GF-D8 (cell line): ENCODE measurements at regions not wholly inside any gene's neighbourhood (a gene's known extent, or its start where the extent isn't known, plus 50 kb on each side); places are given as distances from the start of the nearest gene placed in this dataset.
"Not testable (repeated sequence)": the region's sequence is repeated elsewhere in the genome, so short reads cannot be mapped to it uniquely, and the experiment has no call there.

Source experiments
- DNase-seq: peaks from one replicate; lab custom pipeline; 2025; lab: John Stamatoyannopoulos, UW

DNA sequence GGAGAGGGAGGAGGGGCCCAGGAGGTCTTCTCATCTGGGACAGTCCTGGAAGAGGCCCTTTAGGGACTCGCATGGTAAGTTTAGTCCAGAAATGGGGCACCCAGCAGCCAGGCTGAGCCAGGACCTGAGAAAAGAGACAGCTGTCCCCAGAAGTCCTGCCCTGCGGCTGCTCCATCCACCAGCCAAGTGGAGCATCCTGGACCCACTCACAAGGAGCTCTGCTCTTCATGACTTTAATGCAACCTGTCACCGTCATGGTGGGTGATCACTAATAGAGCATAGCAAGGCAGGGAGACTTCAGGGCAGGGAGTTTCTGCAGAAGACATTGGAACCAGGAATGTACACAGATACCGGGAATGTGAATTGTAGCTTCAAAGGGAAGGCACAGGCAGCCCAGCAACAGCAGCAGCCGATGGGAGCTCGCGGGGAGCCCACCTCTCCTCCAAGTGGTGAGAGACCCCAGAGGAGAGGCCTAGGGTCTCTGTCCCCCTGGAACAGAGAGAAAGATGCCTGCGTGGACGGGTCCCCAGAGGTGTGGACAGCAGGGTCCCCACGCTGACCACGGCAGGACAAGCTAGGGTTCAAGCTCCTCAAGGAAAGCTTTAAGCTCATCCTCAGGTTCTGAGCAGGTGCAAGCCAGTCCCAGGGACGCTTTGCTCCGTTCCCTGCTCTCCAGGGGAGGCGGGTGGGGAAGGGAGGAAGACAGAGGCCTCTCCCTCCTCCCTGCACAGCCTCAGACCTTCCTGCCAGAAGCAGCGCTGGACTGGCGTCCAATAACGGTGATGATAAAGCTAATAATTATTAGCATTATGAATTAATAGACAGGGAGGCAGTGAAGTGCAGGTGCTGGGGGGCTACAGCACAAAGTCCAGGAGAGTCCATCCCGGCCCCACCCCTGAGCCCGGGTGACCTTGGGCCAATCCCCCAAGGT, 335.3 kb downstream of the ADGRD1 start:
- DNase-seq: not testable (repeated sequence)

DNA sequence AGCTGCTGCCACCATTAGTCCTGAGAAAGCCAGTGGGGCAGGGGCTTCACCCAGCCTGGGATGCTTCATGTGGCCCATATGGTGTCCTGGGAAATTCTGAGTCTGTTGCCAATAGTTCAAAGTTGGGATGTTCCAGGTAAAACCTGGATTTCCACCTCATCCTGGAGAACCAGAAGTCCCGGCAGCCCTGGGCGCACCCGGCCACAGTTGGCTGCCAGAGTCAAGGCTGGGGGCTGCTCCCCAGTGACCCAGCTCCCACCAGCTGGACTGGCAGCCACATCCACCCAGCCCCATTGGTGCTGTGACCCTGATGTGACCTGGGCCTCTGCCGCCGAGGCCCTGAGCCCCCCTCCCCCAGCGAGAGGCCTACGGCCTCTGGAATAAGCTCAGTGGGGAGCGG, 336.1 kb downstream of the ADGRD1 start:
- DNase-seq: not testable (repeated sequence)

DNA sequence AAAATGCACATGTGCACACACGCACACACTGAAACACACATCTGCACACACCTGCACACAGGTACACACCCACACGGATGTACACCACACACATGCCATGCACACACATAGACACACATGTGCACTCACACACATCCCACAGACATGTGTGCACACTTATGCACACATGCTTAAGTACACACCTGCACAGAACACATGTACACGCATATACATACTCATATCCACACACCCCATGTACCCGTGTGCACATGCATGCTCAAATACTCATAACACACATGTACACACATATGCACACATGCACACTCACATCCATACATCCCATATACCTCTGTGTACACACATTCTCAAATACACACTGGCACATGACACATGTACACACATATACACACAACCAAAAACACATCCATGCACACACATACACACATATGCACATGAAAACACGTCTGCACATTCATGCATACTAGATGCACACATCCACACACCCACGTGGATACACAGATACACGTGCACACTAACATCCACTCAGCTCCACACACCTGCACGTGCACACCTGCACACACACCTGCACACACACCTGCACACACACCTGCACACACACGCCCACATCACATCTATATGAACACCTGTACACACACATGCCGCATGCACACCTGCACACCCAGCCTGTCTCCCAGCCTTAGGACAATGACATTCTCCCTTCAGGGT, 336.7 kb downstream of the ADGRD1 start:
- no peak for DNase-seq

DNA sequence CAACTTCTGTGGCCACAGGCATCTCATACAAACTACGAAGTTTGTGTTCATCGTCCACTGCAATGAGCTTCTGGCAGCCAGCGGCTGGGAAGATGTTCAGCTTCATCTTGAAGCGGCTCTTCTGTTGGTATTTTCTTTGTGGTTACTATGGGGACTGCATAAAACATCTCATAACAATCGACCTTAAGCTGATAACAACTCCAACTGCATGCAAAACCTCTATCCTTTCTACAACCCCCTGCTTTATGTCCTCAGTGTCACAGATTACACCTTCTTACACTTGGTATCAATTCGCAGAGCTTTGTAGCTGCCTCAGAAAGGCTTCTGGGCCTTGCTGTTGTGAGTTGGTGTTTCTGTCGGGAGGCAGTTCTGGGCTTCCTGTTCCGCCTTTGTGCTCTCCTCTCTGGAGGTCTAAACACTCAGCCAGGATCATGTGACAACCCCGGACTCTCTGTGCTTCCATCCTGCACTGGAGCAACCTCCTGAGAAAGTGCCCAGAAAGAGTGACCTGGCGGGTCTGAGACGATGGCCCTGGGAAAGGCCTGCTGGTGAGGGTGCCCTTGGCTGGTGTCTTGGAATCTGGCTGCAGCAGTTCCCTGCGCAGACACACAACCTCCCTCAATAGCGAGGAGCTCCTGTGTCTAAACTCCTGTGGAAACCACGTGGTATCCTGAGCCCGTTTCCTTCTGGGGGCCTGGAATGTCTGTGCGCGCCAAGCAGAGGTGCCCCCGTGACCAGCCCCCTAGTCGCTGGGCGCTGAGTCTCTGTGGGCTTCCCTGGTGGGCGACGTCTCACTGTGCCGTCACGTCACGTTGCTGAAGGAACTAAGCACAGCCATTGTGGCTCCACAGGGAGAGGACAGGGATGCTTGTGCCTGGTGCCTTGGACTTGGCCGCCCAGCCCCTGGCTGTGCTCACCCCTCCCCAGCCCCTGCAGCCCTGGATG, 339.6 kb downstream of the ADGRD1 start:
- not testable (repeated sequence) for DNase-seq

DNA sequence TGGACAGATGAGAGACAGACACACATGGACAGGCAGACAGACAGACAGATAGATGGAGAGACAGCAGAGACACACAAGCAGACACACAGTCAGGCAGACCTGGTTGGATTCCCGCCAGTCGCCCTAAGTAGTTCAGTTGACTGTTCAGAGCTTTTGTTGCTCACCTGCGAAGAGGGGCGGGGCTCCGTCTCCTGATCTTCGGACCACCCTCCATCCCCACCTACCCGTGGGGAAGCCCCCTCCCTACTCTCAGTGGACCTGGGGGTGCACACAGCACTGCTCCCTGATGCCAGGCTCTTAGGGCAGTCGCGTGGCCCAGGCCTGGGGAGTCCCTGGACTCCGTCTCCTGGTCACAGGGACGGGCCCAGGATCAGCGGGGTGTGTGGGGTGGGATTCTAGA, 341.0 kb downstream of the ADGRD1 start:
- DNase-seq: not testable (repeated sequence)

DNA sequence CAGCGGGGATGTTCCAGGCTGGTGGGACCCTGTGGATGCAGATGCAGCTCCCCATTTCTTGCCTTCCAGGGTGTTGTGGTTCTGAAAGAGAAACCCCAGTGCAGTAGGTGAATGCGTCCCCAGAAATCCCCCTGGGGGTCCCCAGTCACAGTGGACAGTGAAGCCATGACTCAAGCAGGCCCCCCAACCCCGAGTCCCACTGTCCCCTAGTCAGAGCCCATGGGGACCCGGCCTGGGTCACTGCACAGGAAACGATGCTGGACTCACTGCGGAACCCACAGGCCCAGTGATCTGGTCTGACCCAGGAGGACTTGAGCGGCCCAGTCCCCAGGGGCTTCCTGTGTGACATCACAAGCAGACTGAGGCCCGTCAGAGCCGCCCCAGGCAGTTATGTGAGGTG, 341.4 kb downstream of the ADGRD1 start:
- DNase-seq: not testable (repeated sequence)

DNA sequence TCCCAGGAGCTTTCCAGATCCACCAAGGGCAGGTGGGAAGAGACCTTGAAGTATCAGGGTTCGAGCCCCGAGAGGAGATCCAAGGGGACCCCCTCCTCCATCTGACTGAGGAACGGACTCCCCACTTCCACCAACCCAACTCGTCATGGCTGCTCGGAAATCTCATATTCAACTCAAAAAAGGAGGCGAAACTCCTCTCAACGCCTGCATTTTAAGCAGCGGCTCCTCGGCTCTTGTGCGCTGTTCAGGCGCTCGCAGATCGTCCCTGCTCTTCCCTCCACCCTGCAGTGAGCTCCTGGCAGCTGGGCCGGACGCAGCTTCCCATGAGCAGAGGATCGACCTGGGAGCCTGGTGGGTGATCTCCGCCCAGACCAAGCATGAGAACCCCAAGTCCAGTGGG, 341.9 kb downstream of the ADGRD1 start:
- not testable (repeated sequence) for DNase-seq

DNA sequence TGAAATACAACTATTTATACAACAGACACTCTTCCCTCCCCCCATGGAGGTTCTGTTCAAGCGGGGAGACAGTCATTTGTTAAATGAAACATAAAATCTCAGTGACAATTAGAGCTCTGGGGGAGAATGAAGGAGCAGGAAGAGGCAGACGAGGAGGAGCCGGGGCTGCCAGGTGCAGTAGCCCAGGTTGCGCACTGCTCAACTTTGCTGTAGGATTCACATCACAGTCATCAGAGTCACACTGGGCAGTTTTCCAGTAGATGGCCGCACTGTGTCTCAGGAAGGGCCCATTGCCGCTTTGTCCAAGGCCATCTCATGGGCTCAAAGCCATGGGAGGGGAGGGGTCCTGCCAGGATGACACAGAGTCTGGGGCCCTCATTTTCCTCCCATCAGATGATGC, 342.4 kb downstream of the ADGRD1 start:
- DNase-seq: not testable (repeated sequence)

DNA sequence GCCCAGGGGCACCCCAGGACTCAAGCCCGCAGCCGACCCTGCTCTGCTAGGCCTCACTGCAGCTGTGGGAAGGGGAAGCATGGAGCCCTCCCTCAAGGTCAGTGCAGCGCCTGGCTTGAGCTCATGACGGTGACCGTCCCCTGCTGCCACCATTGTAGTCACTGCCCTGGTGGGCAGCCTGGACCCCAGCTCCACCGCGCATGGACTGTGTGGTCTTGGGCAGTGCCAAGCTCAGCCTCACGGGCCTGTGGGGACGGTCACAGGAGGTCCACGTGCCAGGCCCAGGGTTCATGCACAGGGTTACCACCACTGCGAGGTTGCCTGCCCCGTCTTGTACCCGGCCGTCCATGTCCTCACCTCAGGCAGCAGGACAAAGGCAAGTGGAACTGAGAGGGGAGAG, 342.9 kb downstream of the ADGRD1 start:
- DNase-seq: not testable (repeated sequence)

DNA sequence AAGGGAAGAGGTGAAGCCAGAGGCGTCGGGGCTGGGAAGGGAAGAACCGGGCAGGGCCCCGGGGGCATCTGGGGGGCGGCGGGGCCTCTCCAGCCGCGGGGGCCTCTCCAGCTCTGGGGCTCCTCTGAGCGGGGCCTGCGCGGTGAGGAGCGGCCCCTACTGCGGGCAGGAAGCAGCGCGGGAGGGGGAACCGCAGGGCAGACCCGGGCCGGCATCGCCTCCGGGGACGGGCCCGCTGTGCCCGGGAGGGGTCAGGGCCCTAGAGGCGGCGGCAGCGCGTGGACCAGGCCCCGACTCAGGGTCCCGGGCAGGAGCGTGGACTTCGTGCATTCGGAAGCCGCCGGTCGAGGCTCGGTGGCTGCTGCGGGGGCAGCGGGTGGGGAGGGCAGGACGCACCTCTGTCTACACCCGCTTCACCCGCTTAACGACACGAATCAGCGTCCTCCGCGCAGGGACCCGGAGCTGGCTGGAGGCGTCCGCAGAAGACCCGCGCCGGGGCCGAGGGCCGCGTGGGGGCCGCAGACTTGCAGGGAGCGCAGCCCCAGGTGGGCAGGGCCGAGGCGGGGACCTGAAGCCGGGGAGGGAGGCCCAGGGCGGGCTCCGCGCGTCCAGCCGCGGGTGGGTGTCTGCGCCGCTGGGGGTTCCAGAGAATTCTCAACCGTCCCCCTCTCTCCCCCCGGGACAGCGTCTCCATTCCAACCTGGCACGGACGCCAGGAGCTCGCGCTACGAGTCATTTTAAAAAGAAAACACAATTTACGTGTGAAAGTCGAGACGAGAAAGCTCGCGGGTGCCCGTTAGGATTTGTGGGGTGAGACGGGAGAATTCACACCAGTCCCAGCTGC, 345.0 kb downstream of the ADGRD1 start:
- not testable (repeated sequence) for DNase-seq

DNA sequence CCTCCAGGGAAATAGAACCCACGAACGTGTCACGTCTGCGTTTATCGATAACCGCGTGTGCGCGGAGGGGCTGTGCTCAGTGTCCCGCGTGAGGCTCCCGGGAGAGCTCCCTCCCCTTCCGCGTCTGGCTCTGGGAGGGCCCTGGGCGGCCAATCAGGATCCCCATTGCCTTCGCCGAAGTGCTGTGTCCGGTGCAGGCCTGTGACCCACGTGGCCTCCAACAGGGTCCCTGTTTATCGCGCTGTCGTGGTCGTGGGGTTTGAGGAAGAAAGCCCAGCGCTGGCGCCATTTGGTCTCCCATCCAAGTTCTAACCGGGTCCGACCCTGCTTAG, 345.6 kb downstream of the ADGRD1 start:
- not testable (repeated sequence) for DNase-seq

DNA sequence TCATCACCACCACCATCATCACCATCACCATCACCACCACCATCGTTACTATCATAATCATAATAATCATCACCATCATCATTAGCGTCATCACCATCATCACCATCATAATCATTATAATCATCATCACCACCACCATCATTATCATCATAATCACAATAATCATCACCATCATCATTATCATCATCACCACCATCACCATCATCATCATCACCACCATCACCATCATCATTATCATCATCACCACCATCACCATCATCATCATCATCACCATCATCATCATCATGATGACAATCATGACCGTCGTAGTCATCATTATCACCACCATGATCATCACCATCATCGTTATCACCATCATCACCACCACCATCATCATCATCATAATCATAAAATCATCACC, 349.9 kb downstream of the ADGRD1 start:
- not testable (repeated sequence) for DNase-seq

DNA sequence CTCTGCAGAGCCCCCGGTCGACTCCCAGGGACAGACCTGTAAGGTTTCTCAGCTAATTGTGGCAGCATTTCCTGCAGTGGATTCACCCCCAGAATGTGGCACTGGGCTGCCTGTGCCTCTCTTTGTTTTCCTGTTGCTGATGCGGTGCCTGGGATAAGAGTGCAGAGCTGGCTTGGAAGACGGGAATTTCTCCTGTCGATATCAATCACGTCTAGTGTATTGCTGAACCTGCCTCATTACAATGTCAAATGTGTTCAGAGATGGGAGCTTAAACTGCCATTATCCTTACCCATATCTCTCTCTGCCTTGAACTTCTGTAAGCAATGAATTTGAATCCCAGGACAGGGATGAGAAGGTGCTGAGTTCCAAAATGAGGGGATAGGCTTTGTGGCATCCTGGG, 350.9 kb downstream of the ADGRD1 start:
- DNase-seq: not testable (repeated sequence)

DNA sequence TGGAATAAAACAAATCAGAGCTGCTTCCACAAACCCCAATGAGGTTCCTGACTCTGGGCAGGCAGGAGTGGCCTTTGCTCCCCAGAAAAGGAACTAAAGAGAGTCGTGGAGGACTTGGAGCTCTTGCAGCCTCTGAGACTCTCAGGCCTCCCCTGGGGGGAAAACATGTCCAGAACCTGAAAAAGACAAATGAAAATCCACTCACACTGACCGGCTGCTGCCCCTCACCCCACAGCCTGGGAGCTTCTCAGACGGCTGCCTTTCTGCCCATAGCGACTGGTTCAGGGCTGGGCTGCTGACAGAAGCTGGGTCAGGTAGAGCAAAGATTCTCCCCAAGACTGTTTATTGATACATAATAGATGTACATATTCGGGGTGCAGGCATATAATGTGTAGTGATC, 356.0 kb downstream of the ADGRD1 start:
- DNase-seq: no peak

DNA sequence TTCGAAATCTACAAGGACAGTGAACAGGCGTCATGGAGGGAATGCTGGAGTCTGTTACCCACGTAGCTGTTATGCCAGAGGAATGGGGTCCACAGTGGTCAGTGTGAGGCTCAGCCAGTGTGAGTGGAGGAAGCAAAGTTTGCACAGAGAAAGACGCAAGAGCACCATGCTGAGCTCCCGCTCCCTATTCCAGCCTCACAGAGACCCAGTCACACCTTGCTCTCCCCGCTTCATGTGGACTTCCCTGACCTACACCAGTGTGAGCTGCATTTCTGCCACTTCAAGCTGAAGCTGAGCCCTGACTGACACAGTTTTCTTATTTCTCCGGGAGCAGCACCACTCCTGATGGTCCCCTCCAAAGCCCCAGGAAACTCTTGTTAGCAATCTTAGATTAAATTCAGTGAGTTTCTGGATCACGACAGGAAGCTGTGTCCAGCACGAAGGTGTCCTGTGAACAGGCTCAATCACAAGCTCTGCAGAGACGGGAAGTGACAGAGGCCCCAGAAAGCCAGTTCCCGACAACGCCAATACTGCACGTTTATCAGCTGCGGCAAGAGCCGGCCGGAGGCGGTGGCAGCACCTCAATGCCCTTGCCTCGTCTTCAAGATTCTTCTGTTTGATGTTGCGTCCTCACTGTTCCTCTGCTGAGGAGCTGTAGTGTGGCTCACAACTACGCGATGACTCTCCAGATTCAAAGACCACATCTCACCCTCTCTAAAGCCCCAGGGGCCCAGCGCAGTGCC, 356.7 kb downstream of the ADGRD1 start:
- not testable (repeated sequence) for DNase-seq

DNA sequence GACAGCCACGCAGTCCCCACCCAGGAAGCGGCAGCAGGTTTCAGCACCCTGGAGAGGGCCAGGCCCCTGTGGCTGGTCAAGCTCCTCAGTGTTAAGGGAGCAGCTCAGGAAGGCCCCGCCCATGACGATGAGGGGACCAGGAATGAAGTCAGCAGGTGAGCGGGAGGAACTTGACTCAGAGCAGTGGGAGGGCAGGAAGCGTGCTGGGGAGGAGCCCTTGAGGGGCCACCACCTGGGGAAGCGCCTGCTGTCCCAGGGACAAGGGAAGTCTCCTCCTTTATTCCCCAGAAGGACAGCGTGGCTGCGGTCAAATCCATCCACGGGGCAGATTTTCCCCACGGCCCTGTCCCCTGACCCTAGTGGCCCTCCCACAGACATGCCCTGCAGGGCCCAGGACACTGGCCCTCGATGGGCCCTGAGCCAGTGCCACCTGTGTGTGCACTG, 357.6 kb downstream of the ADGRD1 start:
- DNase-seq: not testable (repeated sequence)

DNA sequence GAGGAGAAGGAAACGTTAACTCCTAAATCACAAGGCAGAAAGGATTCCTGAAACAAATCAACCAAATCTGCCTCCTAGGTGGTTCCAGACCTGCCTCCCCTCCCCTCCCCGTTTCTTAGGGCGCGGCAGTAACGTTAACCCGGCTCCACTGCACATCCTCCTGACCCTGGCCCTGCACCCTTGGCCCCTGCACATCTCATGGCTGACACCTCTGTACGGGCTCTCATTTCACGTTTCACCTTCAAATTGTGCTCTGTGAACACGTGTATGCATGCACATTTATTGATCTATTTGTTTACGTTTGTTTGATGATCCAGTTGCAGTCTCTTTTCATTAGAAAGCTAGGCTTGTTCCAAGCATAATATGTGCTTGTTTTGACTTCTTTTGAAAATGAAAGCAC, 358.1 kb downstream of the ADGRD1 start:
- no peak for DNase-seq

DNA sequence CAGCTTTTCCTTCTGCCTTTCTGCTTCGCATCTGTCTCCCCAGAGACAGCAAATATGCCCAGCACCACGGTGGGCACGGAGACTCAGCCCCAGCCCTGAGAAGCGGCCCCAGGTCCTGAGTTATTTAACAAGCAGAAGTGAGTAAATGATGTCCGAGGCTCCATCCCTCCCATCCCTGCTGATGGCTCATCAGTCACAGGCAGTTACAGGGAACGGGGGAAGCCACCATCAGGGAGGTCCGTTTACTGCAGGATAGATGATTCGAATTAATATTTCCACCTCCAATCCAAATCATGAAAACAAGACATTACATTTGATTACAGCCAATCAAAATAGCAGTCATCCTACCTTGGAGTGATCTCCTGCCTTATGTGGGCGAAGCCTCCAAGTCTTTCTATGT, 358.7 kb downstream of the ADGRD1 start:
- not testable (repeated sequence) for DNase-seq

DNA sequence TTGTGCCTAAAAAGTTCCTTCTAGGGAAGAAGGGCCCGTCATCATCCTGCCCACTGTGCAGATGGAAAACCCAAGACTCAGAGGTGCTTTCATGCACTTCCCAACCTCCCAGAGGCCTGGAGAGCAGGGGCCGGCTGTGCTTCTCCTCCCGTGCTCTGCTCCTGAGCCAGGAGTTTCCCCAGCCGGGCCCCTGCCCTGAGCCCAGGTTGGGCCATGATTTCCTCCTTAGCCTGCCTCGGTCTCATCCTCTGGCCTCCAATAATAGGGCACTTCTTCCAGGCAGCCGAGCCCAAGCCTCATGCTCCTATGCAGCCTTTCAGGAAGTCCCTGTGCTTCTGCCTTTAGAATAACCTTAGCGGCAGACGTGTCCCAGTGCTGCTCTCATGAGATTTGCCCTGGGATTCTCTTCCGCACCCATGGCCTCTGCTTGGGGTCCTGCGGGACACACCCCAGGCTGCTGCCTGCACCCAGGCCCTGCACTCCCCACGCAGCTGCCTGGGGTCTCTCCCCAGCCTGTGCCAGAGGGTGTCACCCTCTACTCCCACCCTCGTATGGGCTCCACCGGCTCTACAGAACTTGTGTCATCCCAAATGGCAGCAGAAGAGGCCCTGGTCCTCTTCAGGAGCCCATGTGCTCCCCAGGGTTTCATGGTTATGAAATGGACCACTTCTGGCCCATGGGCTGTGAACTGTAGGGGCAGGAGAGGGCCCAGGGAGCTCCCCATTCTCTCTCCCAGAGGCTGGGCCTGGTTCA, 359.3 kb downstream of the ADGRD1 start:
- DNase-seq: no peak

DNA sequence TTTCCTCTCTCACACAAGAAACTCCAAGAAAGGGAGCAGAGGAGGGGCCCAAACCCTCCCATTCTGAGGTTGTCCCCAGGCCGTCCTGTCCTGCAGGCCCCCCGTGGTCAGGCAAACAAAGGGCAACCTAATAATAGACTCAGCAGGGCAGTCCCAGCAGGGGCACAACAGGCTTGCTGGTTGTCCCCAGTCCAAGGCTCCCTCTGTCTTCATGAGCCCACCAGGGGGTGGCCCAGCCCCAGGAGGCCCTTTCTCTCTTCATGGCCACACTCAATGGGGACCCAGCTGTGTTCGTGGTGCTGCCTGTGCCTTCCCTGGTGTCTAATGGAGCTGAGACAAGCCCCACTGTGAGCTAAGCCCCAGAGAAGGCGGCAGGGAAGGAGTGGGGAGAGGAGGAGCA, 359.9 kb downstream of the ADGRD1 start:
- DNase-seq: no peak
